Panc1 (cell line): ENCODE measurements at regions not wholly inside any gene's neighbourhood (a gene's known extent, or its start where the extent isn't known, plus 50 kb on each side); places are given as distances from the start of the nearest gene placed in this dataset.

Source experiments
- ATAC-seq: fragments of 200-7000 bp; cut with Tn5 transposase; 2 replicates; pipeline ENCODE4 v1.9.1; 2020; ENCODE audit warnings: mild to moderate bottlenecking, moderate library complexity
- BruUV-seq: library from RNA; stranded (reverse); fragments of 400-500 nt; replicated peaks from 2 replicates; lab custom pipeline; 2021; lab: Mats Ljungman, UMichigan
- CTCF ChIA-PET: fragments of 300-600 bp; sonication (Branson Sonifier 250); formaldehyde crosslinking; loops from one replicate; lab custom pipeline; 2022; ENCODE audit warnings: antibody characterized with exemption; lab: Charles Lee
- POLR2A ChIA-PET: fragments of 300-600 bp; sonication (Branson Sonifier 250); formaldehyde crosslinking; loops from one replicate; lab custom pipeline; 2022; ENCODE audit warnings: antibody characterized with exemption; lab: Charles Lee
- DNase-seq: peaks from one replicate; pipeline ENCODE4 v3.0.0-alpha.2; 2010; ENCODE audit warnings: low read depth, low spot score
- H3K27ac ChIP-seq: 2 replicates; pipeline ENCODE4 v1.5.1; 2011; ENCODE audit warnings: mild to moderate bottlenecking, low read length, inconsistent platforms
- H3K27me3 ChIP-seq: fragments of 200-500 bp; sonication (Bioruptor generic); 2 replicates; pipeline ENCODE4 v1.6.0; 2014; ENCODE audit warnings: low read length, inconsistent platforms; ENCODE audit not compliant: control insufficient read depth, insufficient read depth
- H3K36me3 ChIP-seq: fragments of 200-500 bp; sonication (Bioruptor generic); 2 replicates; pipeline ENCODE4 v1.5.1; 2014; ENCODE audit warnings: inconsistent platforms, mild to moderate bottlenecking, low read length, moderate library complexity; ENCODE audit not compliant: control insufficient read depth, insufficient read depth
- H3K4me1 ChIP-seq: 2 replicates; pipeline ENCODE4 v1.5.1; 2011; ENCODE audit warnings: inconsistent platforms, mild to moderate bottlenecking, low read length, moderate library complexity; ENCODE audit not compliant: control insufficient read depth, insufficient read depth
- H3K4me3 ChIP-seq, 2 experiments: 2 replicates each; pipeline ENCODE4 v1.5.1; 2011 to 2012; ENCODE audit warnings: low read depth in 2 of 2, low read length in 2 of 2, mild to moderate bottlenecking in 2 of 2, inconsistent platforms in 1 of 2, moderate library complexity in 1 of 2
- H3K9me3 ChIP-seq: fragments of 200-500 bp; sonication (Bioruptor generic); 2 replicates; pipeline ENCODE4 v1.5.1; 2014; ENCODE audit warnings: low read depth, mild to moderate bottlenecking, inconsistent platforms, low read length, moderate library complexity; ENCODE audit not compliant: control insufficient read depth, insufficient read depth
- POLR2AphosphoS5 ChIP-seq: IDR thresholded peaks from 2 replicates; pipeline ENCODE4 v1.6.1; 2012; ENCODE audit warnings: mild to moderate bottlenecking, low read depth, low read length, moderate library complexity
- REST ChIP-seq, 2 experiments: IDR thresholded peaks; 2 replicates each; pipeline ENCODE4 v1.6.1; 2011 to 2012; ENCODE audit warnings: low read depth in 2 of 2, control low read depth in 1 of 2, low read length in 1 of 2, mild to moderate bottlenecking in 1 of 2, moderate library complexity in 1 of 2; ENCODE audit not compliant: insufficient read depth in 1 of 2
- SIN3A ChIP-seq: IDR thresholded peaks from 2 replicates; pipeline ENCODE4 v1.6.1; 2012; ENCODE audit warnings: low read depth, mild to moderate bottlenecking, low read length, moderate library complexity, borderline replicate concordance; ENCODE audit not compliant: insufficient read depth
- TCF7L2 ChIP-seq: IDR thresholded peaks from 2 replicates; pipeline ENCODE4 v1.6.1; 2011; ENCODE audit warnings: mild to moderate bottlenecking, low read depth, low read length, inconsistent platforms
- in situ Hi-C: cut with HindIII; loops from 2 replicates; pipeline ENCODE4 v1.10.0; 2016; ENCODE audit warnings: low sequenced_read_pairs, low pct_unique_long_range_greater_than_20kb
- intact Hi-C: fragments of 100-400 bp; cut with micrococcal nuclease; formaldehyde crosslinking; loops from one replicate; pipeline ENCODE4 v1.10.0; 2022; ENCODE audit not compliant: unreplicated experiment
- TF ChIP-seq, protein P1 (sequence below): fragments of 450-650 bp; IDR thresholded peaks from 2 replicates; pipeline ENCODE4 v1.5.1; 2017; ENCODE audit warnings: mild to moderate bottlenecking

GRCh38 chr20:41881466-41882046 is 263.4 kb upstream of the CHD6 start:
- DNase-seq: no peak
- TF ChIP-seq POLR2AphosphoS5 (no peak), SIN3A (no peak), TCF7L2 (no peak), REST (IDR thresholded peaks at IDR 0.05; ENCODE audit: insufficient read depth in 1 of 2, low read depth in 2 of 2, low read length in 1 of 2) (no peak)
- no peak overlapping the region for H3K27ac ChIP-seq
- POLR2A ChIA-PET: no interaction called here
- ATAC-seq: no peak
- no peaks in the 10 kb centered on the region for H3K4me1 ChIP-seq
- CTCF ChIA-PET: no interaction called here
- intact Hi-C loops: no loop called here
- H3K9me3 ChIP-seq: no peaks in the 10 kb centered on the region
- H3K27me3 ChIP-seq: no peaks in the 10 kb centered on the region
- no peaks in the 10 kb centered on the region for H3K36me3 ChIP-seq
- no peak overlapping the region for H3K4me3 ChIP-seq
- no TSS peak for BruUV-seq
- in situ Hi-C loops: no loop called here

DNA sequence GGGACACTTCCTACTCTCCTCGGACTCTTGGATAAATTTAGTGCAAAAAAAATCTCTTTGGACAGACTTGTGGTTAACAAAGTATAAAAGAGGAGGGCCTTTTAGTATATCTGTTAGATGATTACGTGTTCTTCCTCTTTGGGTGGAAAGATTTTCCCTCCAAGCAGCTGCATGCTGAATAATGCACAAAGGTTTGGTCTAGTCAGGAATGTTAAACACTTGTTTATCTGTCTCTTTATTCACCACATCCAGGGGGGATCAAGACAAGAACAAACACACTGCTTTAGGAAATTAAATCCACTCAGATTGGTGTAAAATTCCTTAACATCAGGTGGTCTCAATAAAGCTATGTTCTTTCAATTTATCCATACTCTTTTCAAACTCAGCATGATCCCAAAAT is 260.9 kb upstream of the CHD6 start:
- intact Hi-C loops (no loop called here), in situ Hi-C loops (no loop called here)
- Histone ChIP-seq H3K27me3 (no peaks in the 10 kb centered on the region), H3K27ac (no peak overlapping the region), H3K9me3 (no peaks in the 10 kb centered on the region), H3K4me3 (no peak overlapping the region), H3K36me3 (no peaks in the 10 kb centered on the region), H3K4me1 (no peaks in the 10 kb centered on the region)
- CTCF ChIA-PET: no interaction called here
- ATAC-seq (no peak), DNase-seq (no peak)
- POLR2A ChIA-PET: no interaction called here
- TF ChIP-seq REST (IDR thresholded peaks at IDR 0.05; ENCODE audit: insufficient read depth in 1 of 2, low read depth in 2 of 2, low read length in 1 of 2) (no peak), TCF7L2 (no peak), SIN3A (no peak), POLR2AphosphoS5 (no peak)
- TF ChIP-seq, protein P1, sequence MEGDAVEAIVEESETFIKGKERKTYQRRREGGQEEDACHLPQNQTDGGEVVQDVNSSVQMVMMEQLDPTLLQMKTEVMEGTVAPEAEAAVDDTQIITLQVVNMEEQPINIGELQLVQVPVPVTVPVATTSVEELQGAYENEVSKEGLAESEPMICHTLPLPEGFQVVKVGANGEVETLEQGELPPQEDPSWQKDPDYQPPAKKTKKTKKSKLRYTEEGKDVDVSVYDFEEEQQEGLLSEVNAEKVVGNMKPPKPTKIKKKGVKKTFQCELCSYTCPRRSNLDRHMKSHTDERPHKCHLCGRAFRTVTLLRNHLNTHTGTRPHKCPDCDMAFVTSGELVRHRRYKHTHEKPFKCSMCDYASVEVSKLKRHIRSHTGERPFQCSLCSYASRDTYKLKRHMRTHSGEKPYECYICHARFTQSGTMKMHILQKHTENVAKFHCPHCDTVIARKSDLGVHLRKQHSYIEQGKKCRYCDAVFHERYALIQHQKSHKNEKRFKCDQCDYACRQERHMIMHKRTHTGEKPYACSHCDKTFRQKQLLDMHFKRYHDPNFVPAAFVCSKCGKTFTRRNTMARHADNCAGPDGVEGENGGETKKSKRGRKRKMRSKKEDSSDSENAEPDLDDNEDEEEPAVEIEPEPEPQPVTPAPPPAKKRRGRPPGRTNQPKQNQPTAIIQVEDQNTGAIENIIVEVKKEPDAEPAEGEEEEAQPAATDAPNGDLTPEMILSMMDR: no peak
- no TSS peak for BruUV-seq
